Mesendoderm (in vitro differentiated cells): ENCODE measurements at regions not wholly inside any gene's neighbourhood (a gene's known extent, or its start where the extent isn't known, plus 50 kb on each side); places are given as distances from the start of the nearest gene placed in this dataset.

Source experiments
- DNase-seq: peaks from one replicate; pipeline ENCODE4 v3.0.0; 2013
- H2AK5ac ChIP-seq: 2 replicates; pipeline ENCODE4 v1.6.1; 2013; ENCODE audit warnings: low read length, inconsistent platforms
- H2BK120ac ChIP-seq: 2 replicates; pipeline ENCODE4 v1.6.1; 2013; ENCODE audit warnings: low read depth, mild to moderate bottlenecking, low read length, moderate library complexity, mixed read lengths
- H2BK15ac ChIP-seq: replicated peaks from 2 replicates; pipeline ENCODE4 v1.6.1; 2013; ENCODE audit warnings: low read depth, mild to moderate bottlenecking, moderate library complexity
- H2BK5ac ChIP-seq: 2 replicates; pipeline ENCODE4 v1.6.1; 2013; ENCODE audit warnings: low read length, inconsistent platforms
- H3K18ac ChIP-seq: 2 replicates; pipeline ENCODE4 v1.6.1; 2013; ENCODE audit warnings: mild to moderate bottlenecking, low read length, mixed read lengths
- H3K23ac ChIP-seq: one replicate; pipeline ENCODE4 v1.6.1; 2013; ENCODE audit warnings: low read length
- H3K27ac ChIP-seq: 2 replicates; pipeline ENCODE4 v1.5.1; 2013; ENCODE audit warnings: low read depth, mild to moderate bottlenecking, inconsistent platforms, low read length, moderate library complexity
- H3K27me3 ChIP-seq: 2 replicates; pipeline ENCODE4 v1.6.1; 2013; ENCODE audit warnings: low read length, control low read depth, mild to moderate bottlenecking, inconsistent platforms; ENCODE audit not compliant: insufficient read depth, poor library complexity
- H3K36me3 ChIP-seq: 2 replicates; pipeline ENCODE4 v1.6.1; 2013; ENCODE audit warnings: low read length, inconsistent platforms; ENCODE audit not compliant: control insufficient read depth, insufficient read depth
- H3K4ac ChIP-seq: one replicate; pipeline ENCODE4 v1.6.1; 2013; ENCODE audit warnings: low read depth, mild to moderate bottlenecking, low read length, moderate library complexity
- H3K4me1 ChIP-seq: 2 replicates; pipeline ENCODE4 v1.6.1; 2013; ENCODE audit warnings: low read depth, low read length, inconsistent platforms; ENCODE audit not compliant: control insufficient read depth
- H3K4me2 ChIP-seq: 2 replicates; pipeline ENCODE4 v1.6.1; 2013; ENCODE audit warnings: low read length
- H3K4me3 ChIP-seq: 2 replicates; pipeline ENCODE4 v1.5.1; 2013; ENCODE audit warnings: mild to moderate bottlenecking, low read length
- H3K56ac ChIP-seq: one replicate; pipeline ENCODE4 v1.6.1; 2013; ENCODE audit warnings: low read length
- H3K79me1 ChIP-seq: 2 replicates; pipeline ENCODE4 v1.6.1; 2013; ENCODE audit warnings: low read length, inconsistent platforms
- H3K79me2 ChIP-seq: 2 replicates; pipeline ENCODE4 v1.6.1; 2013; ENCODE audit warnings: mild to moderate bottlenecking, low read length; ENCODE audit not compliant: control insufficient read depth, insufficient read depth
- H3K9ac ChIP-seq: 2 replicates; pipeline ENCODE4 v1.6.1; 2013; ENCODE audit warnings: low read length, inconsistent platforms
- H4K5ac ChIP-seq: one replicate; pipeline ENCODE4 v1.6.1; 2013; ENCODE audit warnings: low read length
- H4K8ac ChIP-seq: one replicate; pipeline ENCODE4 v1.6.1; 2013; ENCODE audit warnings: low read depth, mild to moderate bottlenecking, control low read depth, low read length, moderate library complexity
- WGBS: extraction: QIAGEN DNeasy Blood & Tissue Kit; methylation state at CpG from one replicate; pipeline ENCODE4 v1.1.7; 2013; ENCODE audit warnings: low lambda C conversion rate, missing lambda C conversion rate; ENCODE audit not compliant: insufficient coverage; ENCODE audit errors: extremely low coverage; 5-methylcytosine and 5-hydroxymethylcytosine counted together

DNA sequence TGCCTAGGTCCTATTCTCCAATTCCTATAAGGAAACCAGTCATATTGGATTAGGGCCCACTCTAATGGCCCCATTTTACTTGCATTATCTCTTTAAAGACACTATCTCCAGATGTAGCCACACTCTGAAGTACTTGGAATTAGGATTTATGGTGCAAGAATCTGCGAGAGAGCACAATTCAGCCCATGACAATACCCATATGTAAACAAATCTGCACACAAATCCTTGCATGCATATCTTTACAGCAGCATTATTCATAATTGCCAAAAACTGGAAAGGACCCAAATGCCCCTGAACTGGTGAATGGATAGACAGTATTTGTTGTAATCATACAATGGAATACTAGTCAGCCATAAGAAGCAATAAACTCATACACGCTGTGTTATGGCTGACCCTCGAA is 229.8 kb upstream of the ADAMTS5 start:
- Histone ChIP-seq H3K79me2 (no peaks in the 10 kb centered on the region), H2BK15ac (no peak overlapping the region), H3K23ac (no peak overlapping the region), H3K36me3 (no peaks in the 10 kb centered on the region), H3K27me3 (no peaks in the 10 kb centered on the region), H3K18ac (no peak overlapping the region), H3K79me1 (no peaks in the 10 kb centered on the region), H2AK5ac (no peak overlapping the region), H3K4me3 (no peak overlapping the region), H2BK120ac (no peak overlapping the region), H3K4ac (no peak overlapping the region), H3K27ac (no peak overlapping the region), H3K4me1 (no peaks in the 10 kb centered on the region), H2BK5ac (no peak overlapping the region), H4K5ac (no peak overlapping the region), H3K9ac (no peak overlapping the region), H4K8ac (no peak overlapping the region), H3K56ac (no peak overlapping the region), H3K4me2 (no peak overlapping the region)
- no CpG with 5 or more reads among the region's 3 CpGs for WGBS
- no peak for DNase-seq

- Histone ChIP-seq H4K8ac (no peak overlapping the region), H2BK15ac (no peak overlapping the region), H3K56ac (no peak overlapping the region), H2BK5ac (no peak overlapping the region), H2AK5ac (no peak overlapping the region), H3K18ac (no peak overlapping the region), H3K27ac (no peak overlapping the region), H3K4me1 (no peaks in the 10 kb centered on the region), H3K79me2 (no peaks in the 10 kb centered on the region), H2BK120ac (no peak overlapping the region), H3K4me2 (no peak overlapping the region), H3K23ac (no peak overlapping the region), H3K36me3 (no peaks in the 10 kb centered on the region), H3K9ac (no peak overlapping the region), H3K4ac (no peak overlapping the region), H3K79me1 (no peaks in the 10 kb centered on the region), H3K4me3 (no peak overlapping the region), H3K27me3 (no peaks in the 10 kb centered on the region), H4K5ac (no peak overlapping the region)
- DNase-seq: no peak
- WGBS: no CpG with 5 or more reads among the region's 3 CpGs
Observed at GRCh38 chr21:27192281-27192949, 225.5 kb upstream of the ADAMTS5 start.

DNA sequence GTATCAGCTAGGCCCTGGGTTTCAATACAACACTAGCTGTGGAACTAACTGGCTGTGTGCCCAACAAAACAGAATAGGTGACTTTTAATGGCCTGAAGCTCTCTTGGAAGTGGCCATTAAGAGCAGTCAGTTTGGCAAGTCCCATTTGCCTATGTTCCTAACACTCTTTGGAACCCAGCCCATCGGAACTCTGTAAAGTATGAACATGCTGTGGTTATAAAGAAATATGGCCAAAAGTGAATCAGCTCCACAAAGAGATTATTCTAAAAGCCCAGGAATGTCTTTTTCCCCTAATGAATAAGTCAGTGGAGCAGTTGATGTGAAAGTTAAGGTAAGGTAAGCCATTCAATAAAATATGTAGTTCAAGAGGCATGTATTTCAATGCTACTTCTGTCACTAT is 223.7 kb upstream of the ADAMTS5 start:
- Histone ChIP-seq H3K4me3 (no peak overlapping the region), H3K4me1 (no peaks in the 10 kb centered on the region), H3K79me2 (no peaks in the 10 kb centered on the region), H3K79me1 (no peaks in the 10 kb centered on the region), H3K27ac (no peak overlapping the region), H3K4ac (no peak overlapping the region), H2BK120ac (no peak overlapping the region), H2AK5ac (no peak overlapping the region), H4K8ac (no peak overlapping the region), H3K9ac (no peak overlapping the region), H2BK5ac (no peak overlapping the region), H2BK15ac (no peak overlapping the region), H3K18ac (no peak overlapping the region), H3K23ac (no peak overlapping the region), H3K56ac (no peak overlapping the region), H4K5ac (no peak overlapping the region), H3K4me2 (no peak overlapping the region), H3K27me3 (no peaks in the 10 kb centered on the region), H3K36me3 (no peaks in the 10 kb centered on the region)
- DNase-seq: no peak
- WGBS: no CpG with 5 or more reads among the region's 1 CpG

- Histone ChIP-seq H2BK120ac (no peak overlapping the region), H3K4me1 (no peaks in the 10 kb centered on the region), H3K4me2 (no peak overlapping the region), H3K79me2 (no peaks in the 10 kb centered on the region), H3K36me3 (no peaks in the 10 kb centered on the region), H4K8ac (no peak overlapping the region), H3K4ac (no peak overlapping the region), H3K27ac (no peak overlapping the region), H3K79me1 (no peaks in the 10 kb centered on the region), H3K4me3 (no peak overlapping the region), H3K23ac (no peak overlapping the region), H3K27me3 (no peaks in the 10 kb centered on the region), H3K56ac (no peak overlapping the region), H2BK5ac (no peak overlapping the region), H3K9ac (no peak overlapping the region), H2BK15ac (no peak overlapping the region), H2AK5ac (no peak overlapping the region), H4K5ac (no peak overlapping the region), H3K18ac (no peak overlapping the region)
- no peak for DNase-seq
- WGBS: no CpG with 5 or more reads among the region's 5 CpGs
Observed at GRCh38 chr21:27189870-27190269, 223.0 kb upstream of the ADAMTS5 start.

DNA sequence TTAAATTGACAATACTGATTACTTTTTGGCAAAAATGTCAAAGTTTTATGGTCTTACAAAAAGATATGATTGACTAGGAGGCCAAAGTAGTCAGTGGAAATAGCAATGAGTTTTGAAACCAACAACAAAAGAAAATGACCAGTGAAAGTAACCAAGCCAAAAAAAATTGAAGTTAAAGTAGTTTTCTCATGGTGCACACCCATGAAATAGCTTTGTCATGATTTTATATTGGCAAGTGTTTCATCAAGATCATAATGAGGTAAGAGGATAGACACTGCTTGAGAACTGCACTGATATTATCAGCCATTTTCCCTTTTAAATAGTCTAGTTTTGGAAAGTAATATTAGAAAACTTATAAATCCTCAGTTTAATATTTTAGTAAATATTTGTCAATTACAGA is 206.2 kb upstream of the ADAMTS5 start:
- no peak for DNase-seq

GRCh38 chr21:27171707-27172106 is 204.8 kb upstream of the ADAMTS5 start:
- Histone ChIP-seq H3K23ac (no peak overlapping the region), H2BK120ac (no peak overlapping the region), H3K18ac (no peak overlapping the region), H3K79me1 (no peaks in the 10 kb centered on the region), H2AK5ac (no peak overlapping the region), H3K4ac (no peak overlapping the region), H3K27ac (no peak overlapping the region), H3K79me2 (no peaks in the 10 kb centered on the region), H2BK15ac (no peak overlapping the region), H4K5ac (no peak overlapping the region), H3K56ac (no peak overlapping the region), H3K4me3 (no peak overlapping the region), H3K36me3 (no peaks in the 10 kb centered on the region), H2BK5ac (no peak overlapping the region), H3K4me1 (no peaks in the 10 kb centered on the region), H4K8ac (no peak overlapping the region), H3K27me3 (no peaks in the 10 kb centered on the region), H3K4me2 (no peak overlapping the region), H3K9ac (no peak overlapping the region)
- no peak for DNase-seq
- no CpG with 5 or more reads among the region's 1 CpG for WGBS

More for the DNA sequence above, 206.2 kb upstream of the ADAMTS5 start:
- Histone ChIP-seq H3K4ac (no peak overlapping the region), H3K79me2 (no peaks in the 10 kb centered on the region), H4K8ac (no peak overlapping the region), H3K36me3 (no peaks in the 10 kb centered on the region), H3K27ac (no peak overlapping the region), H3K4me1 (no peaks in the 10 kb centered on the region), H3K27me3 (no peaks in the 10 kb centered on the region), H3K9ac (no peak overlapping the region), H2BK5ac (no peak overlapping the region), H4K5ac (no peak overlapping the region), H3K79me1 (no peaks in the 10 kb centered on the region), H2AK5ac (no peak overlapping the region), H2BK15ac (no peak overlapping the region), H2BK120ac (no peak overlapping the region), H3K4me3 (no peak overlapping the region), H3K23ac (no peak overlapping the region), H3K56ac (no peak overlapping the region), H3K18ac (no peak overlapping the region), H3K4me2 (no peak overlapping the region)
